ENCODE measurements at regions not wholly inside any gene's neighbourhood (a gene's known extent, or its start where the extent isn't known, plus 50 kb on each side); places are given as distances from the start of the nearest gene placed in this dataset.

- no peak for DNase-seq (ENCODE audit: extremely low spot score, unreplicated experiment)
- H3K9me3 Mint-ChIP-seq, result peaks cover 5% of the 10 kb centered on the region
- TF ChIP-seq CTCF (conservative IDR thresholded peaks at IDR 0.05), result no peak
- no peaks in the 10 kb centered on the region for H3K36me3 Mint-ChIP-seq
- peaks cover 11% of the 10 kb centered on the region for H3K4me1 Mint-ChIP-seq (ENCODE audit: unreplicated experiment)
- H3K27me3 Mint-ChIP-seq, result no peaks in the 10 kb centered on the region
- H3K4me3 Mint-ChIP-seq, result no peak overlapping the region
- no peak overlapping the region for H3K27ac Mint-ChIP-seq
Observed at GRCh38 chr18:10269261-10269660, 185.2 kb upstream of the APCDD1 start.

GRCh38 chr18:10270151-10270571 is 184.3 kb upstream of the APCDD1 start:
- H3K4me3 Mint-ChIP-seq, result no peak overlapping the region
- no peaks in the 10 kb centered on the region for H3K27me3 Mint-ChIP-seq

GRCh38 chr18:10271481-10271880 is 183.0 kb upstream of the APCDD1 start:
- Mint-ChIP-seq H3K4me3 (no peak overlapping the region), H3K36me3 (no peaks in the 10 kb centered on the region), H3K27me3 (no peaks in the 10 kb centered on the region), H3K27ac (no peak overlapping the region), H3K4me1 (ENCODE audit: unreplicated experiment) (peaks cover 11% of the 10 kb centered on the region), H3K9me3 (peaks cover 5% of the 10 kb centered on the region)
- TF ChIP-seq CTCF (conservative IDR thresholded peaks at IDR 0.05), result no peak
- no peak for DNase-seq (ENCODE audit: extremely low spot score, unreplicated experiment)

More at GRCh38 chr18:10270151-10270571, 184.3 kb upstream of the APCDD1 start:
- H3K4me1 Mint-ChIP-seq (ENCODE audit: unreplicated experiment), result peaks cover 11% of the 10 kb centered on the region
- H3K27ac Mint-ChIP-seq, result no peak overlapping the region
- TF ChIP-seq CTCF (conservative IDR thresholded peaks at IDR 0.05), result no peak
- DNase-seq (ENCODE audit: extremely low spot score, unreplicated experiment), result no peak
- no peaks in the 10 kb centered on the region for H3K36me3 Mint-ChIP-seq
- H3K9me3 Mint-ChIP-seq, result peaks cover 5% of the 10 kb centered on the region

- Mint-ChIP-seq H3K27me3 (no peaks in the 10 kb centered on the region), H3K4me3 (no peak overlapping the region), H3K9me3 (peaks cover 5% of the 10 kb centered on the region), H3K4me1 (ENCODE audit: unreplicated experiment) (peaks cover 11% of the 10 kb centered on the region), H3K36me3 (no peaks in the 10 kb centered on the region), H3K27ac (no peak overlapping the region)
- DNase-seq (ENCODE audit: extremely low spot score, unreplicated experiment), result no peak
- TF ChIP-seq CTCF (conservative IDR thresholded peaks at IDR 0.05), result no peak
Observed at GRCh38 chr18:10274301-10274700, 180.1 kb upstream of the APCDD1 start.

GRCh38 chr18:10275486-10275885 is 178.9 kb upstream of the APCDD1 start:
- Mint-ChIP-seq H3K4me3 (no peak overlapping the region), H3K36me3 (no peaks in the 10 kb centered on the region), H3K27ac (no peak overlapping the region), H3K27me3 (no peaks in the 10 kb centered on the region), H3K4me1 (ENCODE audit: unreplicated experiment) (peaks cover 4% of the 10 kb centered on the region), H3K9me3 (peaks cover 5% of the 10 kb centered on the region)
- DNase-seq (ENCODE audit: extremely low spot score, unreplicated experiment), result no peak
- TF ChIP-seq CTCF (conservative IDR thresholded peaks at IDR 0.05), result no peak

- H3K4me1 Mint-ChIP-seq (ENCODE audit: unreplicated experiment), result peaks cover 4% of the 10 kb centered on the region
- peaks cover 5% of the 10 kb centered on the region for H3K9me3 Mint-ChIP-seq
- DNase-seq (ENCODE audit: extremely low spot score, unreplicated experiment), result no peak
- H3K27me3 Mint-ChIP-seq, result no peaks in the 10 kb centered on the region
- no peaks in the 10 kb centered on the region for H3K36me3 Mint-ChIP-seq
- TF ChIP-seq CTCF (conservative IDR thresholded peaks at IDR 0.05), result no peak
- H3K4me3 Mint-ChIP-seq, result no peak overlapping the region
- no peak overlapping the region for H3K27ac Mint-ChIP-seq
Observed at GRCh38 chr18:10278265-10278664, 176.2 kb upstream of the APCDD1 start.

Measured in type B pancreatic cell (in vitro differentiated cells).